Thyroid gland (tissue), 4 donors: ENCODE measurements at regions not wholly inside any gene's neighbourhood (a gene's known extent, or its start where the extent isn't known, plus 50 kb on each side); places are given as distances from the start of the nearest gene placed in this dataset.

ENCODE experiments used
- DNase-seq, 2 donors: peaks; one replicate each; pipeline ENCODE4 v3.0.0-alpha.2; 2019
- H3K27ac ChIP-seq, 3 donors: fragments of 200-600 bp; sonication (generic); 1 replicate in 2 of 3; 2 replicates in 1 of 3; pipeline ENCODE4 v1.5.1; 2016 to 2019; ENCODE audit warnings: mild to moderate bottlenecking in 1 of 3, moderate library complexity in 1 of 3
- H3K27me3 ChIP-seq: fragments of 200-600 bp; sonication (generic); one replicate; pipeline ENCODE4 v1.5.1; 2019
- H3K36me3 ChIP-seq, 2 donors: fragments of 200-600 bp; sonication (generic); one replicate each; pipeline ENCODE4 v1.5.1; 2016 to 2019
- H3K4me1 ChIP-seq, 2 donors: fragments of 200-600 bp; sonication (generic); one replicate each; pipeline ENCODE4 v1.5.1; 2017 to 2019
- H3K4me3 ChIP-seq, 3 donors: fragments of 200-600 bp; sonication (generic); replicated peaks in 1 of 3; 1 replicate in 2 of 3; 2 replicates in 1 of 3; pipeline ENCODE4 v1.5.1; 2016; ENCODE audit warnings: mild to moderate bottlenecking in 1 of 3
- H3K9me3 ChIP-seq: fragments of 200-600 bp; sonication (generic); one replicate; pipeline ENCODE4 v1.5.1; 2017
- POLR2A ChIP-seq, 2 donors: fragments of 450-650 bp; IDR thresholded peaks; one replicate each; pipeline ENCODE4 v1.6.1; 2017; ENCODE audit warnings: antibody characterized with exemption in 2 of 2, mild to moderate bottlenecking in 2 of 2, moderate library complexity in 1 of 2
- WGBS, 2 donors: methylation state at CpG; one replicate each; pipeline ENCODE4 v1.1.5; 2017; 5-methylcytosine and 5-hydroxymethylcytosine counted together
- intact Hi-C: fragments of 100-400 bp; cut with DNase I; formaldehyde crosslinking; loops from one replicate; pipeline ENCODE4 v1.15.1; 2023
- TF ChIP-seq, protein P1 (sequence below), 6 experiments: fragments of 200-600 bp in 3 of 6; fragments of 450-650 bp in 3 of 6; sonication (generic) in 3 of 6; IDR thresholded peaks; one replicate each; pipeline ENCODE4 v1.5.1; 2016 to 2019; ENCODE audit warnings: antibody characterized with exemption in 6 of 6, mild to moderate bottlenecking in 2 of 6, inconsistent platforms in 1 of 6, moderate library complexity in 1 of 6

DNA sequence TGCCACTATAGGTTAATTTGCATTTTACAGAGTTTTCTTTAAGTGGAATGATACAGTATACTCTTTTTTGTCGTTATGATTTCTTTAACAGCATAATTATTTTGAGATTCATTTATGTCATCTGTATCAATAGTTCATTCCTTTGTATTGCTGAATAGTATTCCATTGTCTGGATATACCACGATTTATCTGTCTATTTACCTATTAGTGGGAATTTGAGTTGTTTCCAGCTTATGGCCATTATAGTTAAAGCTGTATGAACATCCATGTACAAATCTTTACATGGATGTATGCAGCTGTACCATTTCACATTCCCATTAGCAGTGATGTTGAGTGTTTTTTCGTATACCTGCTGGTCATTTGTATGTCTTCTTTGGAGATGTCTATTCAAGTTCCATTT is 163.9 kb downstream of the ETNK1 start:
- no peaks in the 10 kb centered on the region for H3K36me3 ChIP-seq
- no peak overlapping the region for H3K27ac ChIP-seq
- H3K4me1 ChIP-seq = no peaks in the 10 kb centered on the region
- TF ChIP-seq, protein P1, sequence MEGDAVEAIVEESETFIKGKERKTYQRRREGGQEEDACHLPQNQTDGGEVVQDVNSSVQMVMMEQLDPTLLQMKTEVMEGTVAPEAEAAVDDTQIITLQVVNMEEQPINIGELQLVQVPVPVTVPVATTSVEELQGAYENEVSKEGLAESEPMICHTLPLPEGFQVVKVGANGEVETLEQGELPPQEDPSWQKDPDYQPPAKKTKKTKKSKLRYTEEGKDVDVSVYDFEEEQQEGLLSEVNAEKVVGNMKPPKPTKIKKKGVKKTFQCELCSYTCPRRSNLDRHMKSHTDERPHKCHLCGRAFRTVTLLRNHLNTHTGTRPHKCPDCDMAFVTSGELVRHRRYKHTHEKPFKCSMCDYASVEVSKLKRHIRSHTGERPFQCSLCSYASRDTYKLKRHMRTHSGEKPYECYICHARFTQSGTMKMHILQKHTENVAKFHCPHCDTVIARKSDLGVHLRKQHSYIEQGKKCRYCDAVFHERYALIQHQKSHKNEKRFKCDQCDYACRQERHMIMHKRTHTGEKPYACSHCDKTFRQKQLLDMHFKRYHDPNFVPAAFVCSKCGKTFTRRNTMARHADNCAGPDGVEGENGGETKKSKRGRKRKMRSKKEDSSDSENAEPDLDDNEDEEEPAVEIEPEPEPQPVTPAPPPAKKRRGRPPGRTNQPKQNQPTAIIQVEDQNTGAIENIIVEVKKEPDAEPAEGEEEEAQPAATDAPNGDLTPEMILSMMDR (IDR thresholded peaks at IDR 0.05) = no peak
- TF ChIP-seq POLR2A (IDR thresholded peaks at IDR 0.05) = no peak
- H3K4me3 ChIP-seq = no peak overlapping the region
- no peak for DNase-seq
- H3K27me3 ChIP-seq = no peaks in the 10 kb centered on the region
- no peaks in the 10 kb centered on the region for H3K9me3 ChIP-seq
- intact Hi-C loops = no loop called here
- 90 to 92% methylated on average over 3 of the region's 3 CpGs for WGBS, 2 donors

DNA sequence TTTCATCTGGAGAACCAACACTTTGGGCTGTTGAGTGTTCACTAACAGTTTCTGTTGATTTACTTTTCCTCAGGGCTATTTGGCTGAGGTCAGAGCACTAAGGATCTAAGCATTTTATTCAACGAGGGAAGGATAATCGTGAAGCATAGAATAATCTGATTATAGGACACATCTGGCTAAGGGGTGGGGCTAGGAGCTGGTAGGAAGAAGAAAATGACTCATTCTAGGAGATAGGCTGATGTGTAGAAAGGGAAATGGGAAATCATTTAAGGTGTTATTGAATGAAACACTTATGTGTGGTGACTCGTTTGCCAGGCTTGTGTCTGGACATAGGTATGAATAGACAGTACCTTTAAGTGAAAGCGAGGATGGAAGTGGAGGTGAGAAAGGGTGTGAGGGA is 167.2 kb downstream of the ETNK1 start:
- Histone ChIP-seq H3K27me3 (no peaks in the 10 kb centered on the region), H3K9me3 (no peaks in the 10 kb centered on the region), H3K4me1 (no peaks in the 10 kb centered on the region), H3K27ac (no peak overlapping the region), H3K36me3 (no peaks in the 10 kb centered on the region), H3K4me3 (no peak overlapping the region)
- no peak for TF ChIP-seq POLR2A (IDR thresholded peaks at IDR 0.05)
- TF ChIP-seq, protein P1 (IDR thresholded peaks at IDR 0.05) = no peak
- intact Hi-C loops = no loop called here
- DNase-seq = no peak
- WGBS, 2 donors = 66 to 78% methylated on average over 4 of the region's 4 CpGs

DNA sequence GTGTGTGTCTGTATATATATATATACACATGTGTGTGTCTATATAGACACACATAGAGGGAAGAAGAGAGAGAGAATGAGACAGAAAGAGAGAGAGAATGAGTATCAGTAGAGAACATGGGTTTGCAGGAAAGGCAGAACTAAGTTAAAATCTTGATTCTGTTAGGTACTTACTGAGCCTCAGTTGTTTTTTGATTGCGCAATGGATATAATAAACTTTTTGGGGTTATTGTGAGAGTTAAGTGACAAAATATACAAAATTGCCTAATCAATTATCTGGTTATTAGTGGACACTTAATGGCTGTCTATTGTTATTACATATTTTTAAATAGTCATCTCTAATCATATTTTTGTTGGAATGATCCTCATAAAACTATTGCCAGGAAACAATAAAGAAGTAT is 169.0 kb downstream of the ETNK1 start:
- 54 to 95% methylated on average over 1 of the region's 1 CpG for WGBS, 2 donors
- Histone ChIP-seq H3K4me3 (no peak overlapping the region), H3K36me3 (no peaks in the 10 kb centered on the region), H3K27ac (no peak overlapping the region), H3K9me3 (no peaks in the 10 kb centered on the region), H3K27me3 (no peaks in the 10 kb centered on the region), H3K4me1 (no peaks in the 10 kb centered on the region)
- no peak for DNase-seq
- TF ChIP-seq POLR2A (IDR thresholded peaks at IDR 0.05) = no peak
- TF ChIP-seq, protein P1 (IDR thresholded peaks at IDR 0.05) = no peak
- intact Hi-C loops = no loop called here

DNA sequence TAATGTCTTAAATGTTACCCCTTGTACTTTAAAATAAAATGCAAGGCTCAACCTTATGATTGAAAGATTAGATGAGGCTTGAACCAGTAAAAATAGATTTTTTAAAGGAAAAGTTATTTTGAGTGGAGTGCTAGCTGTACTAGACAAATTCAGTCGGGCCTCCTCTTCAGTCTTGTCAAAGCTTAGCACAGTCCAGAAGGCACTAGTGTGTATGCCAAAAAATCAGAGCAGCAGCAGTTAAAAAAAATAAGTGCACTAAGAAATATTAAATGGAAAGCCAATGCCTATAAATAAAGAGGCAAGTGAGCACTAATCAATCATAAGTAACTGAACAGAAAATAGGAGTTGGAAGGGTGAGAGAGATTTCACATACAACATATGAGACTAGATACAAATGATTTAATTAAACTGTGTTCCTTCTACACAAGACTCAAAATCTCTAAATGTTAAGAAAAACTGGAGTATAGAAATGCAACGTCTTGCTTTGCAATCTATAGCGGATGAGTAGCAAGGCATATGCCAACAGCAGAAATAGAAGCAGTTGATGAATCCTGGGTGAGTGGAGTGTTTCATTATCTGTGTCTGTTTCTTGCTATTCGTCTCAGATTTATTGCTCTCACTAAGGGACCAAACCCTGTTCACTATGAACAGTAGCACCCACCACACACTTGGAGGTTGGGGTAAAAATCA is 172.1 kb downstream of the ETNK1 start:
- WGBS, 2 donors = 71 to 72% methylated on average over 4 of the region's 4 CpGs
- no peaks in the 10 kb centered on the region for H3K36me3 ChIP-seq
- H3K4me1 ChIP-seq = no peaks in the 10 kb centered on the region
- H3K9me3 ChIP-seq = no peaks in the 10 kb centered on the region
- H3K4me3 ChIP-seq = no peak overlapping the region
- DNase-seq = no peak
- no peak for TF ChIP-seq POLR2A (IDR thresholded peaks at IDR 0.05)
- TF ChIP-seq, protein P1 (IDR thresholded peaks at IDR 0.05) = no peak
- intact Hi-C loops = no loop called here
- H3K27me3 ChIP-seq = no peaks in the 10 kb centered on the region
- H3K27ac ChIP-seq = no peak overlapping the region

DNA sequence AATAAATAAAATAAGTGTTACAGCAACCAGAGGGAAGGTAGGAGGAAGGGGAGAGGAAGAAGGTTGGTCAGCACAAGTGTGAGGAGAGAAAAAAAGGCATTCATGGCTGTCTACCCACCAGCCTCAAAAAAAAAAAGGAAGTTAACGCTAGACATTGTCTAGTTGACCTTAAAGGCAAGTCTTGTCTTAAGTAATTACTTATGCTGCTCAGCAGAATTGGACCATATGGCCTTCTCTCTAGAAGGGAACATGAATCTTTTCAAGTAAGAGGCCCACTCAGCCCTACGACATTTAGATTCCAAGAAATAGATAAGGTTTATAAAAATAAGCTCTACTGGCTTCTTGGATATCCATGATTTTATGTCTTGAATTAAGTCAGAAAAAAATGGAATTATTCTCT is 172.7 kb downstream of the ETNK1 start:
- WGBS, 2 donors = 64 to 70% methylated on average over 2 of the region's 2 CpGs

More for the DNA sequence above, 172.7 kb downstream of the ETNK1 start:
- H3K27ac ChIP-seq = no peak overlapping the region
- no peak for DNase-seq
- TF ChIP-seq, protein P1 (IDR thresholded peaks at IDR 0.05) = no peak
- TF ChIP-seq POLR2A (IDR thresholded peaks at IDR 0.05) = no peak
- H3K27me3 ChIP-seq = no peaks in the 10 kb centered on the region
- no peaks in the 10 kb centered on the region for H3K36me3 ChIP-seq
- no peaks in the 10 kb centered on the region for H3K9me3 ChIP-seq
- intact Hi-C loops = no loop called here
- H3K4me1 ChIP-seq = no peaks in the 10 kb centered on the region
- H3K4me3 ChIP-seq = no peak overlapping the region
